AG09319 (cell line): ENCODE measurements at regions not wholly inside any gene's neighbourhood (a gene's known extent, or its start where the extent isn't known, plus 50 kb on each side); places are given as distances from the start of the nearest gene placed in this dataset.

Source experiments
- DNase-seq: peaks from one replicate; pipeline ENCODE4 v3.0.0-alpha.2; 2010; ENCODE audit warnings: low read depth; ENCODE audit errors: extremely low read depth
- CTCF ChIP-seq: IDR thresholded peaks from 2 replicates; pipeline ENCODE4 v1.5.1; 2011; ENCODE audit warnings: low read depth, mild to moderate bottlenecking, inconsistent platforms, low read length, moderate library complexity

GRCh38 chr3:117404141-117404540 is 694.6 kb downstream of the TUSC7 start:
- DNase-seq, result no peak
- no peak for TF ChIP-seq CTCF

- DNase-seq, result no peak
Measured at GRCh38 chr3:117404730-117405129, 695.2 kb downstream of the TUSC7 start.

GRCh38 chr3:117405359-117405758 is 695.8 kb downstream of the TUSC7 start:
- TF ChIP-seq CTCF, result no peak
- no peak for DNase-seq

More at GRCh38 chr3:117404730-117405129, 695.2 kb downstream of the TUSC7 start:
- no peak for TF ChIP-seq CTCF

GRCh38 chr3:117407317-117407716 is 697.7 kb downstream of the TUSC7 start:
- no peak for DNase-seq
- TF ChIP-seq CTCF, result peak; percentile 20

- peak; percentile 7 for DNase-seq
- no peak for TF ChIP-seq CTCF
Measured at GRCh38 chr3:117408811-117409210, 699.2 kb downstream of the TUSC7 start.

GRCh38 chr3:117409256-117409655 is 699.7 kb downstream of the TUSC7 start:
- TF ChIP-seq CTCF, result no peak
- DNase-seq, result no peak

GRCh38 chr3:117409701-117410459 is 700.3 kb downstream of the TUSC7 start:
- DNase-seq, result no peak

More at GRCh38 chr3:117409701-117410459, 700.3 kb downstream of the TUSC7 start:
- no peak for TF ChIP-seq CTCF
